BLaER1 treated with 17β-estradiol and CSF1 and Interleukin-3, amounts not matched to agents 10 nM and 100 nM (cell line): ENCODE measurements at regions not wholly inside any gene's neighbourhood (a gene's known extent, or its start where the extent isn't known, plus 50 kb on each side); places are given as distances from the start of the nearest gene placed in this dataset.

Experiments
- H3K27ac ChIP-seq, 11 experiments: shearing (Covaris generic); formaldehyde crosslinking; 2 replicates each; pipeline ENCODE4 v1.8.1; 2022
- H3K27me3 ChIP-seq, 11 experiments: shearing (Covaris generic); formaldehyde crosslinking; 2 replicates each; pipeline ENCODE4 v1.8.1; 2022
- H3K36me3 ChIP-seq, 11 experiments: shearing (Covaris generic); formaldehyde crosslinking; 2 replicates each; pipeline ENCODE4 v1.8.1; 2022
- H3K4me1 ChIP-seq, 10 experiments: shearing (Covaris generic); formaldehyde crosslinking; 2 replicates each; pipeline ENCODE4 v1.8.1; 2022
- H3K4me2 ChIP-seq, 11 experiments: shearing (Covaris generic); formaldehyde crosslinking; 2 replicates each; pipeline ENCODE4 v1.8.1; 2022
- H3K4me3 ChIP-seq, 10 experiments: shearing (Covaris generic); formaldehyde crosslinking; 2 replicates each; pipeline ENCODE4 v1.8.1; 2022
- H3K9ac ChIP-seq, 11 experiments: shearing (Covaris generic); formaldehyde crosslinking; 2 replicates each; pipeline ENCODE4 v1.8.1; 2022
- H3K9me3 ChIP-seq, 11 experiments: shearing (Covaris generic); formaldehyde crosslinking; replicated peaks in 1 of 11; 2 replicates each; pipeline ENCODE4 v1.8.1; 2022
- H4K20me1 ChIP-seq, 11 experiments: shearing (Covaris generic); formaldehyde crosslinking; 2 replicates each; pipeline ENCODE4 v1.8.1; 2022
- Cebpa-rat ChIP-seq, 11 experiments: shearing (Covaris generic); IDR thresholded peaks; 2 replicates each; pipeline ENCODE4 v1.8.1; 2022

- H3K27me3 ChIP-seq: no peaks in the 10 kb centered on the region
- no peak overlapping the region for H3K27ac ChIP-seq
- H3K4me1 ChIP-seq: no peaks in the 10 kb centered on the region
- no peak for TF ChIP-seq Cebpa-rat (IDR thresholded peaks at IDR 0.05)
- peaks cover 38 to 51% (median 45%) of the 10 kb centered on the region in 11 experiments for H3K9me3 ChIP-seq
- no peak overlapping the region for H3K4me3 ChIP-seq
- H3K4me2 ChIP-seq: no peak overlapping the region
- H3K9ac ChIP-seq: no peak overlapping the region
- H4K20me1 ChIP-seq: no peaks in the 10 kb centered on the region
- no peaks in the 10 kb centered on the region for H3K36me3 ChIP-seq
Measured at GRCh38 chr17:53950858-53951250, 128.1 kb downstream of the KIF2B start.

GRCh38 chr17:53971361-53971760 lies 148.6 kb downstream of the KIF2B start:
- H3K4me1 ChIP-seq: no peaks in the 10 kb centered on the region
- no peak for TF ChIP-seq Cebpa-rat (IDR thresholded peaks at IDR 0.05)
- H3K9ac ChIP-seq: no peak overlapping the region
- no peaks in the 10 kb centered on the region for H3K36me3 ChIP-seq
- H3K27me3 ChIP-seq: no peaks in the 10 kb centered on the region
- H3K27ac ChIP-seq: no peak overlapping the region
- no peaks in the 10 kb centered on the region for H3K9me3 ChIP-seq
- H4K20me1 ChIP-seq: no peaks in the 10 kb centered on the region
- no peak overlapping the region for H3K4me3 ChIP-seq
- H3K4me2 ChIP-seq: no peak overlapping the region

- Histone ChIP-seq H3K9me3 (peaks cover 0 to 11% (median 0%) of the 10 kb centered on the region in 11 experiments; a peak in 5 of 22 replicates), H3K36me3 (no peaks in the 10 kb centered on the region), H4K20me1 (no peaks in the 10 kb centered on the region), H3K4me1 (no peaks in the 10 kb centered on the region), H3K4me3 (no peak overlapping the region), H3K9ac (no peak overlapping the region), H3K27ac (no peak overlapping the region), H3K4me2 (no peak overlapping the region), H3K27me3 (no peaks in the 10 kb centered on the region)
- no peak for TF ChIP-seq Cebpa-rat (IDR thresholded peaks at IDR 0.05)
Measured at GRCh38 chr17:53979991-53980390, 157.3 kb downstream of the KIF2B start.

GRCh38 chr17:53996131-53996530 lies 173.4 kb downstream of the KIF2B start:
- H3K27ac ChIP-seq: no peak overlapping the region
- H4K20me1 ChIP-seq: no peaks in the 10 kb centered on the region
- H3K36me3 ChIP-seq: no peaks in the 10 kb centered on the region
- H3K4me2 ChIP-seq: no peak overlapping the region
- H3K9me3 ChIP-seq: no peaks in the 10 kb centered on the region
- no peak overlapping the region for H3K9ac ChIP-seq
- H3K4me1 ChIP-seq: no peaks in the 10 kb centered on the region
- no peaks in the 10 kb centered on the region for H3K27me3 ChIP-seq
- no peak overlapping the region for H3K4me3 ChIP-seq
- TF ChIP-seq Cebpa-rat (IDR thresholded peaks at IDR 0.05): no peak

GRCh38 chr17:53996890-53997289 lies 174.2 kb downstream of the KIF2B start:
- no peaks in the 10 kb centered on the region for H3K4me1 ChIP-seq
- H3K4me2 ChIP-seq: no peak overlapping the region
- no peak overlapping the region for H3K9ac ChIP-seq
- no peak overlapping the region for H3K4me3 ChIP-seq
- no peak for TF ChIP-seq Cebpa-rat (IDR thresholded peaks at IDR 0.05)
- no peak overlapping the region for H3K27ac ChIP-seq
- H3K36me3 ChIP-seq: no peaks in the 10 kb centered on the region
- no peaks in the 10 kb centered on the region for H3K27me3 ChIP-seq
- no peaks in the 10 kb centered on the region for H3K9me3 ChIP-seq
- no peaks in the 10 kb centered on the region for H4K20me1 ChIP-seq

GRCh38 chr17:54007855-54008254 lies 185.1 kb downstream of the KIF2B start:
- no peak overlapping the region for H3K4me2 ChIP-seq
- H3K9ac ChIP-seq: no peak overlapping the region
- no peaks in the 10 kb centered on the region for H3K4me1 ChIP-seq
- H4K20me1 ChIP-seq: no peaks in the 10 kb centered on the region
- no peaks in the 10 kb centered on the region for H3K9me3 ChIP-seq
- no peak overlapping the region for H3K4me3 ChIP-seq
- no peak overlapping the region for H3K27ac ChIP-seq
- H3K27me3 ChIP-seq: no peaks in the 10 kb centered on the region
- TF ChIP-seq Cebpa-rat (IDR thresholded peaks at IDR 0.05): no peak
- no peaks in the 10 kb centered on the region for H3K36me3 ChIP-seq

GRCh38 chr17:54009502-54009901 lies 186.8 kb downstream of the KIF2B start:
- H3K4me3 ChIP-seq: no peak overlapping the region
- no peak overlapping the region for H3K9ac ChIP-seq
- no peak for TF ChIP-seq Cebpa-rat (IDR thresholded peaks at IDR 0.05)
- H3K4me1 ChIP-seq: no peaks in the 10 kb centered on the region
- no peaks in the 10 kb centered on the region for H4K20me1 ChIP-seq
- no peaks in the 10 kb centered on the region for H3K9me3 ChIP-seq
- no peaks in the 10 kb centered on the region for H3K27me3 ChIP-seq
- H3K27ac ChIP-seq: no peak overlapping the region
- H3K4me2 ChIP-seq: no peak overlapping the region
- H3K36me3 ChIP-seq: no peaks in the 10 kb centered on the region

GRCh38 chr17:54013072-54013471 lies 190.3 kb downstream of the KIF2B start:
- no peaks in the 10 kb centered on the region for H3K4me1 ChIP-seq
- no peak overlapping the region for H3K9ac ChIP-seq
- no peaks in the 10 kb centered on the region for H4K20me1 ChIP-seq
- no peak overlapping the region for H3K4me2 ChIP-seq
- H3K36me3 ChIP-seq: no peaks in the 10 kb centered on the region
- no peak overlapping the region for H3K27ac ChIP-seq
- H3K9me3 ChIP-seq: no peaks in the 10 kb centered on the region
- no peaks in the 10 kb centered on the region for H3K27me3 ChIP-seq
- no peak for TF ChIP-seq Cebpa-rat (IDR thresholded peaks at IDR 0.05)
- H3K4me3 ChIP-seq: no peak overlapping the region

- H3K27me3 ChIP-seq: no peaks in the 10 kb centered on the region
- no peak for TF ChIP-seq Cebpa-rat (IDR thresholded peaks at IDR 0.05)
- H3K4me1 ChIP-seq: no peaks in the 10 kb centered on the region
- H3K27ac ChIP-seq: no peak overlapping the region
- no peaks in the 10 kb centered on the region for H3K36me3 ChIP-seq
- no peaks in the 10 kb centered on the region for H4K20me1 ChIP-seq
- H3K9ac ChIP-seq: no peak overlapping the region
- no peaks in the 10 kb centered on the region for H3K9me3 ChIP-seq
- H3K4me3 ChIP-seq: no peak overlapping the region
- H3K4me2 ChIP-seq: no peak overlapping the region
Measured at GRCh38 chr17:54015734-54016133, 193.0 kb downstream of the KIF2B start.

GRCh38 chr17:54021418-54021817 lies 198.7 kb downstream of the KIF2B start:
- H3K9ac ChIP-seq: no peak overlapping the region
- no peaks in the 10 kb centered on the region for H3K9me3 ChIP-seq
- no peak overlapping the region for H3K27ac ChIP-seq
- H3K4me3 ChIP-seq: no peak overlapping the region
- H3K27me3 ChIP-seq: no peaks in the 10 kb centered on the region
- H3K4me2 ChIP-seq: no peak overlapping the region
- H4K20me1 ChIP-seq: no peaks in the 10 kb centered on the region
- H3K4me1 ChIP-seq: no peaks in the 10 kb centered on the region
- H3K36me3 ChIP-seq: no peaks in the 10 kb centered on the region
- TF ChIP-seq Cebpa-rat (IDR thresholded peaks at IDR 0.05): no peak
